ENCODE measurements at regions not wholly inside any gene's neighbourhood (a gene's known extent, or its start where the extent isn't known, plus 50 kb on each side); places are given as distances from the start of the nearest gene placed in this dataset.
"Not testable (repeated sequence)": the region's sequence is repeated elsewhere in the genome, so short reads cannot be mapped to it uniquely, and the experiment has no call there.

- not testable (repeated sequence) for H3K79me2 ChIP-seq (ENCODE audit: low read length); H4K20me1 ChIP-seq (ENCODE audit: insufficient read depth, low read length); H3K36me3 ChIP-seq (replicated peaks; ENCODE audit: low read depth, low read length); H3K4me2 ChIP-seq (ENCODE audit: low read length); H3K9ac ChIP-seq (ENCODE audit: low read length); H3K4me3 ChIP-seq (ENCODE audit: low read length); H3K27ac ChIP-seq (ENCODE audit: low read length); H2AFZ ChIP-seq (ENCODE audit: low read depth, low read length); H3K4me1 ChIP-seq (ENCODE audit: low read length); H3K9me3 ChIP-seq (ENCODE audit: insufficient read depth, low read length); H3K27me3 ChIP-seq (ENCODE audit: low read depth, low read length)
These were observed 67.7 kb upstream of the THOC3 start for GRCh38 chr5:176035816-176036308.

- not testable (repeated sequence) for H4K20me1 ChIP-seq (ENCODE audit: insufficient read depth, low read length); H3K4me3 ChIP-seq (ENCODE audit: low read length); H3K27me3 ChIP-seq (ENCODE audit: low read depth, low read length); H3K9me3 ChIP-seq (ENCODE audit: insufficient read depth, low read length); H3K27ac ChIP-seq (ENCODE audit: low read length); H3K36me3 ChIP-seq (replicated peaks; ENCODE audit: low read depth, low read length); H3K4me2 ChIP-seq (ENCODE audit: low read length); H3K9ac ChIP-seq (ENCODE audit: low read length); H3K4me1 ChIP-seq (ENCODE audit: low read length); H3K79me2 ChIP-seq (ENCODE audit: low read length); H2AFZ ChIP-seq (ENCODE audit: low read depth, low read length)
These were observed 68.3 kb upstream of the THOC3 start for GRCh38 chr5:176036391-176036790.

- H3K27me3 ChIP-seq (ENCODE audit: low read depth, low read length); H3K79me2 ChIP-seq (ENCODE audit: low read length); H2AFZ ChIP-seq (ENCODE audit: low read depth, low read length); H3K9me3 ChIP-seq (ENCODE audit: insufficient read depth, low read length); H3K4me1 ChIP-seq (ENCODE audit: low read length); H3K36me3 ChIP-seq (replicated peaks; ENCODE audit: low read depth, low read length); H3K4me3 ChIP-seq (ENCODE audit: low read length); H3K4me2 ChIP-seq (ENCODE audit: low read length); H3K27ac ChIP-seq (ENCODE audit: low read length); H4K20me1 ChIP-seq (ENCODE audit: insufficient read depth, low read length); H3K9ac ChIP-seq (ENCODE audit: low read length): not testable (repeated sequence)
These were observed 69.1 kb upstream of the THOC3 start for GRCh38 chr5:176037190-176037589.

DNA sequence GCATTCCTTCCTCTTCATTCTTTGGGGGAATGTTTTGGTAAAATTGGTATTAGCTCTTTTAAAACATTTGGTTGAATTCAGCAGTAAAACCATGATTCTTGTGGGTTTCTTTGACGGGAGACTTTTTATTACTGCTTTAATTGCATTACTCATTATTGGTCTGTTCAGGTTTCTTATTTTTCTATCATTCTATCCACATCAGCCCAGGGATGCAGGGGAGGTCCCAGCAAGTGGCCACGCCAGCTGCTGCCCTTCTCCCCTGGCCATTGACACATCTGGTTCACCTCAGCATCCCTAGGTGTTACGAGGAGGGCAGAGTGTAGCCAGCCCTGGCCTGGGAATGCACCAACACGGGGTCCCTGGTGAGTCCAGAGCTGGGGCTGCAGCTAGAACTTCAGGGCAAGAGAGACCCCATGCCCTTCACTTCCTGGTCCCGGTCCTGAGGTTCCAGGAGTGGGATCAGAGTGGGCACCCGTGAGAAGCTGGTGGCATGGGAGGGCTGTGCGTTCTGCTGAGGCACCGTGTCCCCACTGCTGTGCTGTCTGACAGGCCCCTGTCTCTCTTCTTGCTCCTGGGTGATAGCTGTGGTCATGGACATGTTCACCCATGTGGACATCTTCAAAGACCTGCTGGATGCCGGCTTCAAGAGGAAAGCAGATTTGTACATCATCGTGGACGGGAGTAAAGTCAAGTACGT, 72.1 kb upstream of the THOC3 start:
- H3K9me3 ChIP-seq (ENCODE audit: insufficient read depth, low read length); H3K27me3 ChIP-seq (ENCODE audit: low read depth, low read length); H3K27ac ChIP-seq (ENCODE audit: low read length); H3K79me2 ChIP-seq (ENCODE audit: low read length); H2AFZ ChIP-seq (ENCODE audit: low read depth, low read length); H3K36me3 ChIP-seq (replicated peaks; ENCODE audit: low read depth, low read length); H3K4me2 ChIP-seq (ENCODE audit: low read length); H4K20me1 ChIP-seq (ENCODE audit: insufficient read depth, low read length); H3K9ac ChIP-seq (ENCODE audit: low read length); H3K4me1 ChIP-seq (ENCODE audit: low read length); H3K4me3 ChIP-seq (ENCODE audit: low read length): not testable (repeated sequence)

DNA sequence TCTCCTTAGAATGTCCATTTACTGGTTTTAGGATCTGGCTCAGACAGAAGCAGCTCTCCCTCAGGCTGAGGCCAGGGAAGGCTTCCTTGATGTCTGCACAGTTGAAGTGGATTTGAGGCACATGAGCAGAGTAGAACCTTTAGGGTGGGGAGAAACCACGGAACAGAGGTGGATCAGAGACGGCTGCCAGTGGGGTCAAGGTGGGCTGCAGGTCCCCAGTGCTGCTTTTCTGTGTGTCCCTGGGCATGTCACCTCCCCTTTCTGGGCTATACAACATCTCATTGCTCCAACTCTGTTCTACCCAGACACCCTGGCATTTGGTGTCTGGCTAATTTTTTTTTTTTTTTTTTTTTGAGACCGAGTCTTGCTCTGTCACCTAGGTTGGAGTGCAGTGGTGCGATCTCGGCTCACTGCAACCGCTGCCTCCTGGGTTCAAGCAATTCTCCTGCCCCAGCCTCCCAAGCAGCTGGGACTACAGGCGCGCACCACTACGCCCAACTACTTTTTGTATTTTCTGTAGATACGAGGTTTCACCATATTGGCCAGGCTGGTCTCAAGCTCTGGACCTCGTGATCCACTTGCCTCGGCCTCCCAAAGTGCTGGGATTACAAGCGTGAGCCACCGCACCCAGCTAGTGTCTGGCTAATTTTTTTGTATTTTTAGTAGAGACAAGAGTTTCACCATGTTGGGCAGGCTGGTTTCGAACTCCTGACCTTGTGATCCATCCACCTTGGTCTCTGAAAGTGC, 73.3 kb upstream of the THOC3 start:
- H3K4me3 ChIP-seq (ENCODE audit: low read length); H3K4me2 ChIP-seq (ENCODE audit: low read length); H3K79me2 ChIP-seq (ENCODE audit: low read length); H3K9ac ChIP-seq (ENCODE audit: low read length); H3K4me1 ChIP-seq (ENCODE audit: low read length); H4K20me1 ChIP-seq (ENCODE audit: insufficient read depth, low read length); H3K27ac ChIP-seq (ENCODE audit: low read length); H2AFZ ChIP-seq (ENCODE audit: low read depth, low read length); H3K9me3 ChIP-seq (ENCODE audit: insufficient read depth, low read length); H3K36me3 ChIP-seq (replicated peaks; ENCODE audit: low read depth, low read length); H3K27me3 ChIP-seq (ENCODE audit: low read depth, low read length): not testable (repeated sequence)

DNA sequence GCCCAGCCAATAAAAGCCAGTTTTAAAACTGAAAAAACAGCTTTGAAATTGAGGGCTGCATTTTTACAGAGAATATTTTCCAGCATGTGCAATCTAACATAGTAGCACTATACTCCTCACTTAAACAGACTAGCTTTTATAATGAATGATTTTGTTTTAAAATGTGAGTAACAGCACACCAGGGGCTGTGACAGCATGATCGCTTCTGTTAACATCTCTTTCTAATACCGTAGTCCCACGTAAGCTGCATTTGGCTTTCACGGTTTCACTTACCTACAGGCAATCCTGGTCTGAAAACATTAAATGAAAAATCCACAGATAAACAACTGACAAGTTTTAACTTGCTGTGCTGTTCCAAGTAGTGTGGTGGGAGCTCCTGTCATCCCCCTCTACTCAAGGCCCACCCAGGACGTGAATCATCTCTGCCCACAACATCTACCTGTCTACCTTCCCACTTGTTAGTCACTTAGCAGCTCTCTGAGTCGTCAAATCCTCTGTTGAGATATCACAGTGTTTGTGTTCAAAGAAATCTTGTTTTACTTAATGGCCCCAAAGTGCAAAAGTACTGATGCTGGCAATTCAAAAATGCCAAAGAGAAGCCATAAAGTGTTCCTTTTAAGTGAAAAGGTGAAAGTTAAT, 74.0 kb upstream of the THOC3 start:
- not testable (repeated sequence) for H3K4me1 ChIP-seq (ENCODE audit: low read length); H2AFZ ChIP-seq (ENCODE audit: low read depth, low read length); H3K9me3 ChIP-seq (ENCODE audit: insufficient read depth, low read length); H3K4me2 ChIP-seq (ENCODE audit: low read length); H3K79me2 ChIP-seq (ENCODE audit: low read length); H3K4me3 ChIP-seq (ENCODE audit: low read length); H4K20me1 ChIP-seq (ENCODE audit: insufficient read depth, low read length); H3K27ac ChIP-seq (ENCODE audit: low read length); H3K27me3 ChIP-seq (ENCODE audit: low read depth, low read length); H3K36me3 ChIP-seq (replicated peaks; ENCODE audit: low read depth, low read length); H3K9ac ChIP-seq (ENCODE audit: low read length)

DNA sequence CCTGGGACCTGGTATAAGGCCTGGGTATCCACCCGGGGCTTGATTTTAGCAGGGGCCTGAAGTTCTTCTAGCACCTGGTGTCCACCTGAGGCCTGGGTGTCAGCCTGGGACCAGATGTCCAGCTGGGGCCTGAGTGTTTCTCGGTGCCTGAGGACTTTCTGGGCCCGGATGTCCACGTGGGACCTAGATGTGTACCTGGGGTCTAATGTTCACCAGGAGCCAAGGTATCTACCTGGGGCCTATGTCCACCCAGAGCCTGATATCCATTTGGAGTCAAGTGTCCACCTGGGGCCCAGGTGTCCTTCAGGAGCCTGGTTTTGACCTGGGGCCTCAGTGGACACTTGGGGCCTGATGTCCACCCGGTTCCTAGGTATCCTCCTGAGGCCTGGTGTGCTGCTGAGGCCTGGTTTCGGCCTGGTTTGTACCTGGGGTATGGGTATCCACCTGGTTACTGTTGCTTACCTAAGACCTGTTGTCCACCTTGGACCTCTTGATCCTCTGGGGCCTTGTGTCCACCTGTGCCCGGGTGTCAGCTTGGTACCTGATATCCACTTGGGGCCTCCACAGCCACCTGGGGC, 75.2 kb upstream of the THOC3 start:
- not testable (repeated sequence) for H3K27me3 ChIP-seq (ENCODE audit: low read depth, low read length); H3K4me2 ChIP-seq (ENCODE audit: low read length); H3K9ac ChIP-seq (ENCODE audit: low read length); H3K36me3 ChIP-seq (replicated peaks; ENCODE audit: low read depth, low read length); H3K4me1 ChIP-seq (ENCODE audit: low read length); H3K9me3 ChIP-seq (ENCODE audit: insufficient read depth, low read length); H2AFZ ChIP-seq (ENCODE audit: low read depth, low read length); H3K4me3 ChIP-seq (ENCODE audit: low read length); H4K20me1 ChIP-seq (ENCODE audit: insufficient read depth, low read length); H3K27ac ChIP-seq (ENCODE audit: low read length); H3K79me2 ChIP-seq (ENCODE audit: low read length)

- H4K20me1 ChIP-seq (ENCODE audit: insufficient read depth, low read length); H3K27ac ChIP-seq (ENCODE audit: low read length); H3K36me3 ChIP-seq (replicated peaks; ENCODE audit: low read depth, low read length); H3K9me3 ChIP-seq (ENCODE audit: insufficient read depth, low read length); H2AFZ ChIP-seq (ENCODE audit: low read depth, low read length); H3K4me1 ChIP-seq (ENCODE audit: low read length); H3K4me2 ChIP-seq (ENCODE audit: low read length); H3K9ac ChIP-seq (ENCODE audit: low read length); H3K27me3 ChIP-seq (ENCODE audit: low read depth, low read length); H3K79me2 ChIP-seq (ENCODE audit: low read length); H3K4me3 ChIP-seq (ENCODE audit: low read length): not testable (repeated sequence)
These were observed 75.9 kb upstream of the THOC3 start for GRCh38 chr5:176043986-176044385.

GRCh38 chr5:176044431-176044830, 76.3 kb upstream of the THOC3 start:
- not testable (repeated sequence) for H3K9ac ChIP-seq (ENCODE audit: low read length); H3K79me2 ChIP-seq (ENCODE audit: low read length); H3K4me2 ChIP-seq (ENCODE audit: low read length); H4K20me1 ChIP-seq (ENCODE audit: insufficient read depth, low read length); H3K9me3 ChIP-seq (ENCODE audit: insufficient read depth, low read length); H3K27ac ChIP-seq (ENCODE audit: low read length); H3K4me3 ChIP-seq (ENCODE audit: low read length); H3K27me3 ChIP-seq (ENCODE audit: low read depth, low read length); H3K4me1 ChIP-seq (ENCODE audit: low read length); H3K36me3 ChIP-seq (replicated peaks; ENCODE audit: low read depth, low read length); H2AFZ ChIP-seq (ENCODE audit: low read depth, low read length)

Data from OCI-LY3 (cell line).